Hippocampal formation (tissue), 2 donors: ENCODE measurements at regions not wholly inside any gene's neighbourhood (a gene's known extent, or its start where the extent isn't known, plus 50 kb on each side); places are given as distances from the start of the nearest gene placed in this dataset.
"Not testable (repeated sequence)": the region's sequence is repeated elsewhere in the genome, so short reads cannot be mapped to it uniquely, and the experiment has no call there.

Source experiments
- DNase-seq, 2 donors: peaks; one replicate each; lab custom pipeline; 2025; lab: John Stamatoyannopoulos, UW

- DNase-seq = no peak
These were observed 570.8 kb downstream of the LTN1 start for GRCh38 chr21:28421716-28422524.

GRCh38 chr21:28419811-28420210 is 572.9 kb downstream of the LTN1 start:
- DNase-seq = no peak

GRCh38 chr21:28418726-28419514 is 573.8 kb downstream of the LTN1 start:
- no peak for DNase-seq

GRCh38 chr21:28410256-28410655 is 582.4 kb downstream of the LTN1 start:
- DNase-seq = no peak

GRCh38 chr21:28402616-28402989 is 590.1 kb downstream of the LTN1 start:
- DNase-seq = no peak

- DNase-seq = no peak
These were observed 595.6 kb downstream of the LTN1 start for GRCh38 chr21:28397040-28397439.

- DNase-seq = no peak
These were observed 596.3 kb downstream of the LTN1 start for GRCh38 chr21:28396421-28396820.

GRCh38 chr21:28393279-28393678 is 599.4 kb downstream of the LTN1 start:
- no peak for DNase-seq

- DNase-seq = no peak
These were observed 600.5 kb downstream of the LTN1 start for GRCh38 chr21:28391938-28392849.

- no peak for DNase-seq
These were observed 605.5 kb downstream of the LTN1 start for GRCh38 chr21:28387220-28387619.

GRCh38 chr21:28385845-28386244 is 606.8 kb downstream of the LTN1 start:
- DNase-seq = no peak

- DNase-seq = not testable (repeated sequence)
These were observed 611.5 kb downstream of the LTN1 start for GRCh38 chr21:28381000-28381745.

- DNase-seq = no peak
These were observed 612.4 kb downstream of the LTN1 start for GRCh38 chr21:28380241-28380640.

- DNase-seq = no peak
These were observed 614.7 kb downstream of the LTN1 start for GRCh38 chr21:28378026-28378425.

GRCh38 chr21:28375708-28376385 is 616.8 kb downstream of the LTN1 start:
- DNase-seq = no peak

- DNase-seq = no peak
These were observed 617.8 kb downstream of the LTN1 start for GRCh38 chr21:28374881-28375280.

- no peak for DNase-seq
These were observed 621.0 kb downstream of the LTN1 start for GRCh38 chr21:28371713-28372112.

GRCh38 chr21:28359300-28359699 is 633.4 kb downstream of the LTN1 start:
- DNase-seq = no peak

GRCh38 chr21:28358702-28359101 is 634.0 kb downstream of the LTN1 start:
- no peak for DNase-seq

- DNase-seq = no peak
These were observed 634.5 kb downstream of the LTN1 start for GRCh38 chr21:28358170-28358569.

- DNase-seq = no peak
These were observed 634.9 kb downstream of the LTN1 start for GRCh38 chr21:28357743-28358142.
